ENCODE measurements at regions not wholly inside any gene's neighbourhood (a gene's known extent, or its start where the extent isn't known, plus 50 kb on each side); places are given as distances from the start of the nearest gene placed in this dataset.
A peak's percentile ranks its signal among the peaks of the same experiment; 100 is the strongest.

GRCh38 chr1:221988829-221989228 lies 246.9 kb upstream of the DUSP10 start:
- Histone ChIP-seq H3K9ac (no peak overlapping the region), H3K4me1 (ENCODE audit: control insufficient read depth in 1 of 2, insufficient read depth in 2 of 2, low read depth in 1 of 2, low read length in 1 of 2) (no peaks in the 10 kb centered on the region; a peak in 2 of 4 replicates), H4K20me1 (ENCODE audit: insufficient read depth) (no peaks in the 10 kb centered on the region), H3K27me3 (ENCODE audit: insufficient read depth) (no peaks in the 10 kb centered on the region), H2AFZ (ENCODE audit: low read depth) (no peak overlapping the region), H3K79me2 (ENCODE audit: insufficient read depth) (no peaks in the 10 kb centered on the region), H3F3A (replicated peaks; ENCODE audit: insufficient read depth) (no peaks in the 10 kb centered on the region), H3K36me3 (replicated peaks in 1 of 2; ENCODE audit: control insufficient read depth in 1 of 2, insufficient read depth in 2 of 2, low read length in 1 of 2) (no peaks in the 10 kb centered on the region), H3K4me3 (ENCODE audit: low read depth in 2 of 2, low read length in 1 of 2) (no peak overlapping the region), H3K9me3 (no peaks in the 10 kb centered on the region), H3K27ac (ENCODE audit: low read depth in 2 of 2, low read length in 1 of 2) (no peak overlapping the region), H3K4me2 (no peak overlapping the region), H3K9me2 (no peaks in the 10 kb centered on the region)
- ChIA-PET POLR2A (no interaction called here), CTCF (no interaction called here)
- TF ChIP-seq EP300 (IDR thresholded peaks at IDR 0.05; ENCODE audit: borderline replicate concordance in 1 of 2, low read depth in 1 of 2, low read length in 1 of 2): no peak
- TF ChIP-seq USF1 (IDR thresholded peaks at IDR 0.05; ENCODE audit: borderline replicate concordance, low read depth): no peak
- no peak for TF ChIP-seq ELF1 (IDR thresholded peaks at IDR 0.05)
- no peak for TF ChIP-seq POLR2AphosphoS5 (IDR thresholded peaks at IDR 0.05; ENCODE audit: low read depth, low read length)
- no peak for TF ChIP-seq PBX3 (IDR thresholded peaks at IDR 0.05)
- no peak for TF ChIP-seq RAD21 (IDR thresholded peaks at IDR 0.05; ENCODE audit: low read length)
- TF ChIP-seq TAF1 (IDR thresholded peaks at IDR 0.05; ENCODE audit: borderline replicate concordance, low read depth, low read length): no peak
- no peak for TF ChIP-seq RFX5 (IDR thresholded peaks at IDR 0.05; ENCODE audit: low read length)
- no peak for TF ChIP-seq FOXJ3 (CRISPR knock-in tag; IDR thresholded peaks at IDR 0.05)
- no peak for TF ChIP-seq FOXM1 (IDR thresholded peaks at IDR 0.05; ENCODE audit: low read depth)
- no peak for DNase-seq

DNA sequence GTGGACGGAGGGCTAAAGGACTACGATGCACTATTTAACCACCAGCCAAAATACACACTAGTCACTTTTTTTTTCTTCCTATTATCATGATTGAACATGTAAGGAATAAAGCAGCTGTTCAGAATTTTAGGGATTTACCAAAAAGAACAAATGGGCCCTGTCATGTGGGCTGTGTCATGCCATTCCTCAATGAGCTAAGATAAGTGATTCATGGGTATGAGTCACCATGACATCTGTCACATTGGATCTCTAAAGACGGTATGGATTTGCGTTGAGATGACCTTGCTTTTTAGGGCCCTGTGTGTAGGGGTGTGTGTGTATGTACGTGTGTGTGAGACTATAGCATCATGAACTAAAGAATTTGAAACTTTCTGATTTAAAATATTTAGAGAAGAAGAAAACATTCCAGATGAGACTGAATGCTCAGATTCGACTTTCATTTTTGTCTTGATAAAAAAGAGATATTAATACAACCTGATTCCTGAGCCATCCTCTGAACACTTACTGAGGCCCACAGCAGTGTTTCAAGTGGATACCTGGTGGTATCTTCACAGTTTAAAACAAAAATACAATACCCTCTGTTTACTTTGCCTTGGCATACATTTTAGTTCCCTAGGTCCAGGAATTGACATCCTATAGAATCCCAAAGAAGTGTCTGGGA lies 246.1 kb upstream of the DUSP10 start:
- no peaks in the 10 kb centered on the region; a peak in 2 of 4 replicates for H3K4me1 ChIP-seq (ENCODE audit: control insufficient read depth in 1 of 2, insufficient read depth in 2 of 2, low read depth in 1 of 2, low read length in 1 of 2)
- no peaks in the 10 kb centered on the region for H3F3A ChIP-seq (replicated peaks; ENCODE audit: insufficient read depth)
- H3K9ac ChIP-seq: no peak overlapping the region
- H2AFZ ChIP-seq (ENCODE audit: low read depth): no peak overlapping the region
- no peak for DNase-seq
- no peak overlapping the region for H3K4me2 ChIP-seq
- H3K36me3 ChIP-seq (replicated peaks in 1 of 2; ENCODE audit: control insufficient read depth in 1 of 2, insufficient read depth in 2 of 2, low read length in 1 of 2): no peaks in the 10 kb centered on the region
- H3K9me3 ChIP-seq: no peaks in the 10 kb centered on the region
- CTCF ChIA-PET: no interaction called here
- no peaks in the 10 kb centered on the region for H4K20me1 ChIP-seq (ENCODE audit: insufficient read depth)
- H3K79me2 ChIP-seq (ENCODE audit: insufficient read depth): no peaks in the 10 kb centered on the region
- WGBS (ENCODE audit: low lambda C conversion rate): 47% methylated on average over 6 of the region's 6 CpGs
- no peaks in the 10 kb centered on the region for H3K9me2 ChIP-seq
- POLR2A ChIA-PET: no interaction called here
- H3K4me3 ChIP-seq (ENCODE audit: low read depth in 2 of 2, low read length in 1 of 2): no peak overlapping the region
- peak overlapping the region in 1 of 2 experiments; percentile 27; a peak in 1 of 4 replicates for H3K27ac ChIP-seq (ENCODE audit: low read depth in 2 of 2, low read length in 1 of 2)
- no peaks in the 10 kb centered on the region for H3K27me3 ChIP-seq (ENCODE audit: insufficient read depth)
- peak; percentile 76 for TF ChIP-seq TCF12 (IDR thresholded peaks at IDR 0.05)
- peak; percentile 32; the same call in 1 of the 2 replicates for TF ChIP-seq SIN3A (IDR thresholded peaks at IDR 0.05; ENCODE audit: borderline replicate concordance, low read depth, low read length)
- TF ChIP-seq GATA2 (CRISPR knock-in tag; IDR thresholded peaks at IDR 0.05): no peak
- TF ChIP-seq NFIC (IDR thresholded peaks at IDR 0.05; ENCODE audit: borderline replicate concordance): no peak
- peak; percentile 76 for TF ChIP-seq FOSL2 (IDR thresholded peaks at IDR 0.05; ENCODE audit: borderline replicate concordance, low read depth)
- no peak for TF ChIP-seq TAF1 (IDR thresholded peaks at IDR 0.05; ENCODE audit: borderline replicate concordance, low read depth, low read length)
- TF ChIP-seq ELF1 (IDR thresholded peaks at IDR 0.05): no peak
- no peak for TF ChIP-seq NRF1 (IDR thresholded peaks at IDR 0.05; ENCODE audit: low read depth, low read length)
- TF ChIP-seq, protein P1, sequence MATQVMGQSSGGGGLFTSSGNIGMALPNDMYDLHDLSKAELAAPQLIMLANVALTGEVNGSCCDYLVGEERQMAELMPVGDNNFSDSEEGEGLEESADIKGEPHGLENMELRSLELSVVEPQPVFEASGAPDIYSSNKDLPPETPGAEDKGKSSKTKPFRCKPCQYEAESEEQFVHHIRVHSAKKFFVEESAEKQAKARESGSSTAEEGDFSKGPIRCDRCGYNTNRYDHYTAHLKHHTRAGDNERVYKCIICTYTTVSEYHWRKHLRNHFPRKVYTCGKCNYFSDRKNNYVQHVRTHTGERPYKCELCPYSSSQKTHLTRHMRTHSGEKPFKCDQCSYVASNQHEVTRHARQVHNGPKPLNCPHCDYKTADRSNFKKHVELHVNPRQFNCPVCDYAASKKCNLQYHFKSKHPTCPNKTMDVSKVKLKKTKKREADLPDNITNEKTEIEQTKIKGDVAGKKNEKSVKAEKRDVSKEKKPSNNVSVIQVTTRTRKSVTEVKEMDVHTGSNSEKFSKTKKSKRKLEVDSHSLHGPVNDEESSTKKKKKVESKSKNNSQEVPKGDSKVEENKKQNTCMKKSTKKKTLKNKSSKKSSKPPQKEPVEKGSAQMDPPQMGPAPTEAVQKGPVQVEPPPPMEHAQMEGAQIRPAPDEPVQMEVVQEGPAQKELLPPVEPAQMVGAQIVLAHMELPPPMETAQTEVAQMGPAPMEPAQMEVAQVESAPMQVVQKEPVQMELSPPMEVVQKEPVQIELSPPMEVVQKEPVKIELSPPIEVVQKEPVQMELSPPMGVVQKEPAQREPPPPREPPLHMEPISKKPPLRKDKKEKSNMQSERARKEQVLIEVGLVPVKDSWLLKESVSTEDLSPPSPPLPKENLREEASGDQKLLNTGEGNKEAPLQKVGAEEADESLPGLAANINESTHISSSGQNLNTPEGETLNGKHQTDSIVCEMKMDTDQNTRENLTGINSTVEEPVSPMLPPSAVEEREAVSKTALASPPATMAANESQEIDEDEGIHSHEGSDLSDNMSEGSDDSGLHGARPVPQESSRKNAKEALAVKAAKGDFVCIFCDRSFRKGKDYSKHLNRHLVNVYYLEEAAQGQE (IDR thresholded peaks at IDR 0.05; ENCODE audit: low read depth, low read length): no peak
- no peak for TF ChIP-seq CHD2 (IDR thresholded peaks at IDR 0.05; ENCODE audit: low read length, partially characterized antibody)
- no peak for TF ChIP-seq SMC3 (IDR thresholded peaks at IDR 0.05; ENCODE audit: low read depth, low read length)
- no peak for TF ChIP-seq TEAD4 (IDR thresholded peaks at IDR 0.05; ENCODE audit: borderline replicate concordance, insufficient read depth)
- TF ChIP-seq YY1 (IDR thresholded peaks at IDR 0.05; ENCODE audit: low read depth): no peak
- TF ChIP-seq ZBTB33 (IDR thresholded peaks at IDR 0.05; ENCODE audit: borderline replicate concordance, low read depth): no peak
- no peak for TF ChIP-seq RXRA (IDR thresholded peaks at IDR 0.05; ENCODE audit: borderline replicate concordance, low read depth)
